ENCODE measurements at regions not wholly inside any gene's neighbourhood (a gene's known extent, or its start where the extent isn't known, plus 50 kb on each side); places are given as distances from the start of the nearest gene placed in this dataset.

- intact Hi-C loops (cut with micrococcal nuclease): no loop called here
- DNase-seq (no peak), ATAC-seq (no peak)
These were observed 67.8 kb downstream of the CASP12 start for GRCh38 chr11:104830508-104830907.

DNA sequence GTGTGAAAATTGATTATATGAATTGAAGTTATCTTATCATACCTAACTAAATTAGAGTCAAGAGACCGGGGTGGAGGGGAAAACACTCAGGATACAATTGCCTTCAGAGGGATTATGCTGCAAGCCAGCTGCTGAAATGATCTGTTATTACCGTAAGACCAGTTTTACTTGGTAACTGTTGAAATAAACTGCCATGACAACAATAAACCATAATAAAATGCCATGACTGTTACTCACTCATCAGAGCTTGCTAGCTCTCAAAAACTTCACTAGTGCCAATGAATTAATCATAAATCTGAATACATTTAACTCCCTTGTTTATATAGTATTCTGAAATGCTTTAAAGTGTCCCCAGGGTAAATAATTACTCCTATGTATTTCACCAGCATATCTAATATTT is 68.2 kb downstream of the CASP12 start:
- ATAC-seq (no peak), DNase-seq (no peak)
- intact Hi-C loops (cut with micrococcal nuclease): no loop called here

DNA sequence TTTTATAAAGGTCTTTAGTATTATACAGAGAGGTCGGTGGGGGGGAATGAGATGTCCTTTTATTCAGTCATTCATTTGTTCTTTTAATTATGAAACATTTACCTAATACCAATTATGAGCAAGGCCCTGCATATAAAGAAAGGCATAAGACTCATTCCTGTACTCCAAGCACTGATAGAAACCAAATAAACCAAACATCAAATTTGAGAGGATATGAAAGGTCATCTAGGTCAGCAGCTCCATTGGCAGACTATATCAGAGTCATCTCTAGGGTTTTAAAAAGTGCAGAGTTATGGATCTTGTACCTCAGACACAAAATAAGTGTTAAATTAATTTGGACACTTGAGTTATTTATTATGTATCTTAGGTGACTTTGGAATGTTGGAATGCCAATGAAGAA is 71.5 kb downstream of the CASP12 start:
- no peak for DNase-seq
- intact Hi-C loops (cut with micrococcal nuclease): no loop called here
- ATAC-seq: no peak

DNA sequence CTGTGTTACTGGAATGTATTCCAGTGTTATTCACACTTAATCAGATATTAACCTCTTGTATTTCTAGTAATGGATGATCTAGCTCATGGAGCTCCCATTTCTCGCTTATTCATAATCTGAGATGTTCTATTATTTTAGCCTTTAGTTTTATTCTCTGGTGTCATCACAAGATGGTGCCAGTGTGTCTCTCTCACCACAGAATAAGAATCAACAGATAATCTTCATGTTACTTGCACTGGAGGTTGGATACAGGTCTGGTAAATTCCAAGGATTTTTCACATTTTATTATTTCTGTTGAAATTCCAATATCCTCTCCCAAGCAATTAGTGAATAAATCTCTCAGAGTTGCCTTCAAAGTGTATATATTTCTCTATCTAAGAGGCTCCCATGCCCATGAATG is 74.6 kb downstream of the CASP12 start:
- intact Hi-C loops (cut with micrococcal nuclease): no loop called here
- DNase-seq: no peak
- no peak for ATAC-seq

DNA sequence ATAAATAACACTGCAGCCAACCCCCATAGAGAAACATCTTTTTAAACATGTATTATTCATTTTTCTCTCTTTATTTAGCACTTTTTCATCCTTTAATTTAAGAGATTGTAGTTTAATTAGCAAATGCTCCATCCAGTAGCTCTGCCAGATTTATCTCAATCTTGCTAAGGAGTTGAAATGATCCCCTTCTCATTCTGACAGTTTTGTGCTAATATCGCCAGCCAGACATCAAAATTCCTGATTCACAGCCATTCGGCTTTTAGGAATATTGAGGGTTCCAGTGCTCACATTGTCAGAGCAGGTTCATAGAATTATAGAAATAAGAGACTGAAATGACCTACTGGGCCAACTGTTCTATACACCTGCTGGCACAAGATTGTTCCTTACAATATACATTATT is 77.8 kb downstream of the CASP12 start:
- DNase-seq: no peak
- no peak for ATAC-seq
- intact Hi-C loops (cut with micrococcal nuclease): no loop called here

DNA sequence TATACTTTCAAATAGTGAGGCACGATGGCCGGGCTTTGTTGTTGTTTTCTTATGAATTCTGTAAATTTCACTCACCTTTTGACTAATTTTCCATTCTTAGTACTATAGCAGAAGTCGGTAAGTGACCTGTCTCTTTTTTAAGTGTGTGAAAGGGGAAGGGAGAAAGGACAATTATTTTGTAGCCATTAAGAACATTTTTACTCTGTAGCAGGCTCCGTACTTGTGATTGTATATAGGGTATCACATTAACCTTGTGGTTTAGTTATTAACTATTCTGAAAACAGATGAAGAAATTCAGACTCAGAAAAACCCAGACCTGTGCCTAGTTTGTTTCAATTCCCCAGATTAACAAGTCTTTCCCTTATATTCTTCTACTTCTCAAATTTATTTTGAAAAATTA is 78.7 kb downstream of the CASP12 start:
- ATAC-seq: no peak
- intact Hi-C loops (cut with micrococcal nuclease): no loop called here
- DNase-seq: no peak

- DNase-seq: no peak
- intact Hi-C loops (cut with micrococcal nuclease): no loop called here
- no peak for ATAC-seq
These were observed 79.2 kb downstream of the CASP12 start for GRCh38 chr11:104819107-104819506.

DNA sequence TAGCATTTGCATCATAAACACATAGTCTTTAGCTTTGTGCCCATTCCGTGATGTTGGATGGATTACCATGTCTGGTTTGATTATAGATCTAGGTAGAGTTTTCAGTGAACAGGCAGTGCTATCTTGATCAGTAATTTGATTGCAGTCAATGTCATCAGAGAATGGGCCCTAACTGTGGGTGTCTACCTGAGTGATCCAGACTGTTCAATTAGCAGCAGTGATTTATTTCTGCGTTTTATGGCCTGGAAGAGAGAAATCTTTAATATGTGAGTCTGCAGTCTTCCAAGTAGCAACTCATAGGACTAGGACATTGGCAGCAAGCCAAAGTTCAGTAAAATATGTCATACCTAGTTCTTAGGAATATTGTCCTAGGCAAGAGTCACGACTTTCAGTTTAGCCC is 80.3 kb downstream of the CASP12 start:
- DNase-seq (no peak), ATAC-seq (no peak)
- intact Hi-C loops (cut with micrococcal nuclease): no loop called here

DNA sequence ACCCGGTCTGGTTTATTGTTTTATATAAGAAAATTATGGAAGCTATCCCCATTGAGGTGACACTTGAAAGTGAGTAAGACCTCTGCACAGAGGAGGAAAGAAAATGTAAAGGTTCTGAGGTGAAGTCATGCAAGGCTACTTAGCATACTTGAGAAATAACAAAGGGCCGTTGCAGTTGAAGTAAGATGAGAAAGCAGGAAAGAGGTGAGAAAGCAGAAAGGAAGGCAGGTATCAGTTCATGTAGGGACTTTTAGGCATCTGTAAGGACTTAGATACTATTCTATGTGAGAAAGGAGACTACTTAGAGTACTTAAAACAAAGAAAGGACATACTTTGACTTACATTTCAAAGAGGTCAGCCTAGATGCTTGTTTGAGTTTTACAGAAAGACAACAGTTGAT is 84.7 kb downstream of the CASP12 start:
- ATAC-seq (no peak), DNase-seq (no peak)
- intact Hi-C loops (cut with micrococcal nuclease): no loop called here

- no peak for ATAC-seq
- DNase-seq: no peak
- intact Hi-C loops (cut with micrococcal nuclease): no loop called here
These were observed 86.0 kb downstream of the CASP12 start for GRCh38 chr11:104812103-104812788.

DNA sequence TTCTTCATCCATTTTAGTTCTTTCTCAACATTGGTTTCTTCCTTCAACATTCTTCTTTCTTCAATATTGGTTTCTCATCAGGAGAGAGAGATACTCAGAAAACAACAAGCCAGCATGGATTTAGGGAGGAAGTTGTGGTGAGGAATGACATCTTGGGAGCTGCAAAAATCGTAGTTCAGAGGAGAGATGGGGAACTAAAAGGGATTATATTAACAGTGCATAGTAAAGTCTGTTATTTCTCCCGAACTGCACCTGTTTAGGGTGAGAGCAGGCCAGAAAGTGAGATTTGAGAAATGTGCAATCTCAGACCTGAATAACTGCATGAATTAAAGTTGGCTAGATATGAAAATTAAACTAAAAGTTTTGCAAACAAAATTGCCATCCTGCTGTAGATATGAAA is 94.5 kb downstream of the CASP12 start:
- DNase-seq (no peak), ATAC-seq (no peak)
- intact Hi-C loops (cut with micrococcal nuclease): no loop called here

DNA sequence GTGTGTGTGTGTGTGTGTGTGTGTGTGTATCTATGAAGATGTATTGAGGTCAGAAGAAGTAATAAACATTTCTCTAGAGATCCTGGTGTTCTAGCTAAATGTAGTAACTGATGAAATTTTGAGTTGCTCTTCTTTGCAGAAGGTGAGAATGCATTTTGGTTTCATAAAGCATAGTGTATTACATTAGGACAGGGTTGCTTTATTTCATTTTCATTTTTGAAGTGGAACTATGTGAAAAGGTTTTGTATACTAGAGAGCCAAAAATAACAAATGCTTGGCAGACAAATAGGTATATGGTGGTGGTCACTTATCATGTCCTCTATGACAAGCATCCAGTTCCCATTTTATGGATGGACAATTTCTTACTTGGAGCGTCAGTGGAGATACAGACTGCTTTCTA is 99.0 kb downstream of the CASP12 start:
- DNase-seq (no peak), ATAC-seq (no peak)
- intact Hi-C loops (cut with micrococcal nuclease): no loop called here

DNA sequence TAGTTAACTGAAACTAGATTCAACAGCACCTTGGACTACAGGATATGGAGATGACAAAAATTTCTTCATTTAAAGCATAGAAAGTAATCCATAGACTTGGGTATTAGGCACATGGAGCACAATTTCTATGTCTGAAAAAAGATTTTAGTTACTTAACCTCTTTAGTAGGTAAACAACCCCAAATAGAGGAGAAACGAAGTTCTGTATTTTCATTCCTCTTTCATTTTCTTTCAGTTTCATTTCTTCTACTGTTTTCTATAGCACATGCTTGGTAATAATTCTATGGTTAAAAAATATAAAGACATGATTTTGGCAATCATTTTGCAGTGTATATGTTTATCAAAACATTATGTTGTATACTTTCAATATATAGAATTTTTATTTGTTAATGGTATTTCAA is 99.5 kb downstream of the CASP12 start:
- no peak for DNase-seq

GRCh38 chr11:104796301-104796700 is 102.0 kb downstream of the CASP12 start:
- ATAC-seq: no peak
- intact Hi-C loops (cut with micrococcal nuclease): no loop called here
- no peak for DNase-seq

More for the DNA sequence above, 99.5 kb downstream of the CASP12 start:
- intact Hi-C loops (cut with micrococcal nuclease): no loop called here
- no peak for ATAC-seq

- no peak for DNase-seq
- intact Hi-C loops (cut with micrococcal nuclease): no loop called here
- ATAC-seq: no peak
These were observed 102.6 kb downstream of the CASP12 start for GRCh38 chr11:104795501-104796213.

DNA sequence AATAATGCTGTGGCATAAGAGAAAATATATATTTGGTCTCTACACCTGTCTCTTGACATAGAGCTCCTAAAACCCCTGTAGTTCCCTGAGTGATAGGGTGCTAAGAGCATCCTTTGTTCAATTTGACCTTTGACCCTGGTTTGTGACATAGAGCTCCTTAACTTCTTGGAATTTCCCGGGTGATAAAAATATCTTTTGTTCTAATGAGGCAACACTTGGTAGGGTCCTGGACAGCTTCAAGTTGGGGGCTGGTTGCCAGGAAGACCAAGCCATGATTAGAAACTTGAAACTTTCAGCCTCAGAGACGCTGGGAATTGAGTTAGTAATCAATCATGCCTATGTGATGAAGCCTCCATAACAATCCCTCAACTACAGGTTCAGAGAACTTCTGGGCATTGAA is 105.4 kb downstream of the CASP12 start:
- DNase-seq: no peak
- intact Hi-C loops (cut with micrococcal nuclease): no loop called here
- no peak for ATAC-seq

- DNase-seq: no peak
- ATAC-seq: no peak
- intact Hi-C loops (cut with micrococcal nuclease): no loop called here
These were observed 106.4 kb downstream of the CASP12 start for GRCh38 chr11:104791896-104792295.

DNA sequence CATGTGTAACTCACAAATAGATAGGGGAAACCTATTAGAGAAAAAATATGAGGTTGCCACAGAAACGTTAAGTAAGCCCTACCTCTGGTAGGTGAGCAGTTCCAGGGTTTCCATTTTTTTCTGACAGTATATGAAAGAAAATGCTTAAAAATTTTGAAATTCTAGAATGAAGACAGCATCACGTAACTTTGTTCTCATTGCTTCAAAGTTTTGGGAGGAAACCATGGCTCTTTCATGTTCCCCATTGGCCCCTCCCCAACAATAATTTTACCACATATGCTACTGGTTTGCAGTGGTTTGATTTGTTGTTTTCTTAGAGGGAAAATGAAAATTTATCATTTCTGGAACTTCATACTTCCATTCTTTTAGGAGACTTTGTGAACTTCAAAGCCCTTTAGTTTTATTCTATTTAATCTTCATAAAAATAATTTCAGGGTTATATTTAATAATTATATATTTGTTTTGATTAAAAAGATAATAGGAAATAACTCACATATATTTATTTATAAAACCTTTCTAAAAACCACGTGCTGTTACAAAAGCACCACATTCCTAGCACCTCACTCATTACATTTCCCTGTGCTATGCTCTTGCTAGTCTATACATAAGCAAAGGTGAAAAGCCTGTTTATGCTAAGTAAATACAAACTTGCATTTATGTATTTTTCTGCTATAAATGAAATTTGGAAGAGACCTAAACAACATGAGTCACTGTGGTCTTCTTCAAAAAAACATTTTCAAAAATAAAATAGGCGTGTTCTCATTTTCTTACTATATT is 113.4 kb downstream of the CASP12 start:
- ATAC-seq (no peak), DNase-seq (no peak)
- intact Hi-C loops (cut with micrococcal nuclease): loop anchor here (10.0 kb wide), 1 partner anchor 60 kb away; no protein-coding TSS in a partner anchor

DNA sequence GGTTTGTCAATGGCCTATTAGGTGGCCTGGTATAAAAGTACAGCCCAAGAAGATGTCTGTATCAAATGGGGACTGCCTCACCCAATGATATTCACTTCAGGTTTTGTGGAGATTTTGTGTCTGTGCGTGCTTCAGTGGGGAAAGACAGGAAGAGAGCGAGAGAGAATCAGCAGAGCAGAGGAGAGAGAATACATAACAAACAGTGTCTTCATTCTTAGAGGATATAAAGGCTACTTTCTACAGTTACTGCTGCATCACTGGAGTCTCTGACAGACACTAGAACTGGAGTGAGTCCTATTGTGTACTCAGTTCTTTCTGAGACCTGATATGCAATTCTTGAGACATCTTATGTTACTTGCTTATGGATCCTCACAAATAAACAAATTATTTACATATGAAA is 115.0 kb downstream of the CASP12 start:
- ATAC-seq (no peak), DNase-seq (no peak)
- intact Hi-C loops (cut with micrococcal nuclease): loop anchor here (10.0 kb wide), 1 partner anchor 58 kb away; no protein-coding TSS in a partner anchor

GRCh38 chr11:104782377-104782754 is 115.9 kb downstream of the CASP12 start:
- no peak for DNase-seq
- intact Hi-C loops (cut with micrococcal nuclease): loop anchor here (10.0 kb wide), 1 partner anchor 58 kb away; no protein-coding TSS in a partner anchor
- ATAC-seq: no peak

All from left ventricle myocardium superior (tissue), 1 donor.